HUDEP-2 (cell line): ENCODE measurements at regions not wholly inside any gene's neighbourhood (a gene's known extent, or its start where the extent isn't known, plus 50 kb on each side); places are given as distances from the start of the nearest gene placed in this dataset.
A peak's percentile ranks its signal among the peaks of the same experiment; 100 is the strongest.
"Not testable (repeated sequence)": the region's sequence is repeated elsewhere in the genome, so short reads cannot be mapped to it uniquely, and the experiment has no call there.

Experiments
- DNase-seq, 76 experiments: peaks; one replicate each; lab custom pipeline; 2025; ENCODE audit not compliant: unreplicated experiment in 76 of 76; lab: John Stamatoyannopoulos, UW

DNA sequence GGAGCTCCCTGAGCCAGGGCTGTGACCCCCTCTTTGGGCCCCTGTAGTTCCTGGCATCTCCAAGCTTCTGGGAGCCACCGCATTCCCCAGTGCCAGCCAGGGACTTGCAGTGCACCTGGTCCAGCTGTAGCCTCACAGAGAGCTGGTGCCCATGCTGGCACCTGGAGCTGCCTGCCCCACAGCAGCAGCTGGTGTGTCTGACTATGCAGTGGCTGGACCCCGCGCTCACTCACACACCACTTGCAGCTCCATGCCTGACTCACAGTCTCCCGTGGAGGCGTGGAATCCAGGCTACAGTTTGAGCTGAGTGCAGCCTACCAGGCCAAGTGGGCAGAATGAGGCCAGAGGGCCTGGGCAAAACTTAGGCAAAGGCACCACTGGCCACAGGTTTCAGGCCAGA is 102.2 kb upstream of the NAMPT start:
- DNase-seq: no peak

DNA sequence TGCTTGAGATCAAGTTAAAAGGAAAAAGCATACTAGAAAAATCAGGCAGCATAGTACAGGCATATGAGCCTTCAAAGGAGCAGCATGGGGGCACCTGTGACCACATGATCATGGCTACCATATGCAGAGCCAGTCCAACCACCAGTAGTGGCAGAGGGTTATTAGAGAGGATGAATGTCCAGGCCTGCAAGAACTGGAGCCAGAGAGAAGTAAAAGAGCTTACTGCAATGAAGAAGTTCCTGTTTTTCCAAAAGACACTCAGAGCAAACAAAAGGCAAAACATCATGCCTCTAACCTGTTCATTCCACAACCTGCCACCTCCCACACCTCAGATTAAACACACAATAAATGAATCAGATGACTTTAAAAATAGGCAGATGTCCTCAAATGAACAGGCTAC is 99.6 kb upstream of the NAMPT start:
- DNase-seq: no peak

- no peak for DNase-seq
Measured at GRCh38 chr7:106382929-106383328, 98.1 kb upstream of the NAMPT start.

- no peak for DNase-seq
Measured at GRCh38 chr7:106382129-106382528, 97.3 kb upstream of the NAMPT start.

- DNase-seq: no peak
Measured at GRCh38 chr7:106381252-106381651, 96.5 kb upstream of the NAMPT start.

GRCh38 chr7:106377847-106378361 is 93.1 kb upstream of the NAMPT start:
- no peak for DNase-seq

GRCh38 chr7:106376026-106376799 is 91.4 kb upstream of the NAMPT start:
- no peak for DNase-seq

- no peak for DNase-seq
Measured at GRCh38 chr7:106375499-106375898, 90.7 kb upstream of the NAMPT start.

- DNase-seq: no peak
Measured at GRCh38 chr7:106374437-106374836, 89.7 kb upstream of the NAMPT start.

- DNase-seq: no peak
Measured at GRCh38 chr7:106372595-106373318, 88.0 kb upstream of the NAMPT start.

DNA sequence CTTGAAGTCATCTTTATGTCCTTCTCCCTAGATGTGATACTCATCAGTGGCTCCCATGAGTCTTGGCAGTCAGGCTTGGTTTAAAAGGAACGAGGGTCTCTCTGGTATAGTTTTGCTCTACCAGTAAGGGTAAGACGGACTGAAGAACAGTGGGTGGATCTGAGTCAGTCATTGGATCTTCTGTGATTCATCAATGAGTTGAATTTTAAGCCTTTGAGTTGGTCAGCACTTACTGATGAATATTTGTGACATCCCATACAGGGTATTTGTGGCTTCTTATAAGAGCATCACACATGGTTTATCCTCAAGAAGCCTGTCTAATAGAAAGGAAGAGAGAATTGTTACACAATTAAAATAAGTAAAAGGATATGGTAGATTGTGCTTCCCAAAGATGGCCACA is 87.3 kb upstream of the NAMPT start:
- no peak for DNase-seq

- no peak for DNase-seq
Measured at GRCh38 chr7:106371629-106372028, 86.8 kb upstream of the NAMPT start.

- DNase-seq: no peak
Measured at GRCh38 chr7:106370542-106370941, 85.8 kb upstream of the NAMPT start.

- no peak for DNase-seq
Measured at GRCh38 chr7:106369816-106370215, 85.0 kb upstream of the NAMPT start.

DNA sequence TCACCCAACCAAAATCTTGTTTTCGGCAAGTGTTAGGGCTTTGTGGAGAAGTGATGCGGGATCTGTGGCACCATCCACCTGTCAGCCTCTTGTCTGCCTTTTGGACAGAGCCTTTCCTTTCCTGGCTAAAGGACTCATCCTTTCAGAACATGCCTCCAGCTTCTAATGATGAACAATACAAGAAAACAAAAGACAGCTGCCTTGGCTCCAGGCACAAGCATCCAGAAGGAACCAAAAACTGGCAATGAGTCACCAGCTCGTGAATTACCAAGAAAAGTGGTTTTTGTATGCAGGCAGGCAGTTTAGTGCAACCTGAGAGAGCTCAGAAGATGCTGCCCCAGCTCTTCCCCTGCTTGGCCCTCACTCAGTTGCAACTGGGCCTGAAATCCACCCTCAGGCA is 84.6 kb upstream of the NAMPT start:
- no peak for DNase-seq

DNA sequence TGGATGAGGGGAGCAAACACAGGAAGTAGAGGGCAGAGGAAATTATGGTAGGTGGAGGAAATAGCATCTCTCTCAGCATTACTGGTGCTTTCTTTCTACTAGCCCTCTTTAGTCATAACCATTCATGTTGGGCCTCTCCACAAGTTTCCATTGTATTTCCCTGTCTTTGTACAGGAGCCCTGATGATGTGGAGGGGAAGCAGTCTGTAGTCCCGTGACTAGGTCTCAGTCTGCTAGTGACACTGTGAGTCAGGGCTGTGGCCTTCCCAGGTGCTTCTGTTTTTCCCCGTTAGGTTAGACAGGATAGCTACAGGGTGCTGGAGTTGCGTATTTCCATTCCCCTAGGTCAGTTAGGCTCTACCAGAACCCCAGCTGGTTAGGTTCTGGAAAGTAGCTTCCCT is 82.9 kb upstream of the NAMPT start:
- no peak for DNase-seq

DNA sequence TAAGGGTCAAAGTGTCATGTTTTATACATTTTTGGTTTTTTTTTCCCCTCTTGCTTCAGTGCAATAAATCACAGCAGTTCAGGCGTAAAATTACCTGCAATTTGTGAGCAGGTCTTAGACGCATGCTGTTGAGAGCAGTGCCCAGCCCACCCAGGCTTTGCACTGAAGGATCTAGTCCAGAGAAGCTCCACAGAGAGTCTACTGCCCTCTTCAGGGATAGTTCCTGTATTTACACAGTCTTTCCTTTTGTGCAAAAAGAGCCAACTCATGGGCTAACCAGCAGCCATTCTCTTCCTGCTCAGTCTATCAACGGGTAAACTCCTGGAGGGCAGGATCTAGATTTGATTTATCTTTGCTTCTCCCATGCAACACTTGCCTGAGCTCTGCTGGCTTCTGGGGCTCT is 82.2 kb upstream of the NAMPT start:
- DNase-seq: peak in 3 of 76 experiments; percentile 7 to 9 (median 9)

- DNase-seq: no peak
Measured at GRCh38 chr7:106365252-106366005, 80.6 kb upstream of the NAMPT start.

DNA sequence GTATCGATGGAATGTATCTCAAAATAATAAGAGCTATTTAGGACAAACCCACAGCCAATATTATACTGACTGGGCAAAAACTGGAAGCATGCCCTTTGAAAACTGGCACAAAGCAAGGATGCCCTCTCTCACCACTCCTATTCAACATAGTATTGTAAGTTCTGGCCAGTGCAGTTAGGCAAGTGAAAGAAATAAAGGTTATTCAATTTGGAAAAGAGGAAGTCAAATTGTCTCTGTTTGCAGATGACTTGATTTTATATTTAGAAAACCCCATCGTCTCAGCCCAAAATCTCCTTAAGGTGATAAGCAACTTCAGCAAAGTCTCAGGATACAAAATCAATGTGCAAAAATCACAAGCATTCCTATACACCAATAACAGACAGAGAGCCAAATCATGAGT is 77.7 kb upstream of the NAMPT start:
- not testable (repeated sequence) for DNase-seq

GRCh38 chr7:106358103-106358663 is 73.4 kb upstream of the NAMPT start:
- no peak for DNase-seq

GRCh38 chr7:106357675-106358074 is 72.9 kb upstream of the NAMPT start:
- DNase-seq: no peak
